Suprapubic skin (tissue), 4 donors: ENCODE measurements at regions not wholly inside any gene's neighbourhood (a gene's known extent, or its start where the extent isn't known, plus 50 kb on each side); places are given as distances from the start of the nearest gene placed in this dataset.

Experiments
- POLR2A ChIP-seq, 2 donors: fragments of 450-650 bp; IDR thresholded peaks; one replicate each; pipeline ENCODE4 v1.6.1; 2017; ENCODE audit warnings: antibody characterized with exemption in 2 of 2, mild to moderate bottlenecking in 2 of 2, moderate library complexity in 2 of 2
- POLR2AphosphoS5 ChIP-seq, 3 donors: sonication (generic); formaldehyde crosslinking; IDR thresholded peaks; one replicate each; pipeline ENCODE4 v1.6.1; 2017; ENCODE audit warnings: antibody characterized with exemption in 3 of 3
- TF ChIP-seq, protein P1 (sequence below), 2 donors: fragments of 200-600 bp in 1 of 2; fragments of 450-650 bp in 1 of 2; sonication (generic) in 1 of 2; IDR thresholded peaks; one replicate each; pipeline ENCODE4 v1.5.1; 2016 to 2019; ENCODE audit warnings: antibody characterized with exemption in 2 of 2, mild to moderate bottlenecking in 1 of 2, moderate library complexity in 1 of 2

DNA sequence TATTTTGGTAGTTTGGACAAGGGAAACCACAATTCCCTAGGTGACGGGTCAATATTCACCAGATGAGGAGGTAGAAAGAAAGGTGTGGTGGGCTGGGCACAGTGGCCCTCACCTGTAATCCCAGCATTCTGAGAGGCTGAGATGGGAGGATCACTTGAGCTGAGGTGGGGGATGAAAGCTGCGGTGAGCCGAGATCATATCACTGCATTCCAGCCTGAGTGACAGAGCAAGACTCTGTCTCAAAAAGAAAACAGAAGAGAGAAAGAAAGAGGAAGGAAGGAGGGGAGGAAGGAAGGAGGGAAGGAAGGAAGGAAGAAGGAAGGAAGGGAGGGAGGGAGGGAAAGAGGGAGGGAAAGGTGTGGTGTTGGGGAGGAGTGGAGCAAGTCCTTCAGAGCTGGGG is 56.1 kb upstream of the RNF7 start:
- TF ChIP-seq, protein P1, sequence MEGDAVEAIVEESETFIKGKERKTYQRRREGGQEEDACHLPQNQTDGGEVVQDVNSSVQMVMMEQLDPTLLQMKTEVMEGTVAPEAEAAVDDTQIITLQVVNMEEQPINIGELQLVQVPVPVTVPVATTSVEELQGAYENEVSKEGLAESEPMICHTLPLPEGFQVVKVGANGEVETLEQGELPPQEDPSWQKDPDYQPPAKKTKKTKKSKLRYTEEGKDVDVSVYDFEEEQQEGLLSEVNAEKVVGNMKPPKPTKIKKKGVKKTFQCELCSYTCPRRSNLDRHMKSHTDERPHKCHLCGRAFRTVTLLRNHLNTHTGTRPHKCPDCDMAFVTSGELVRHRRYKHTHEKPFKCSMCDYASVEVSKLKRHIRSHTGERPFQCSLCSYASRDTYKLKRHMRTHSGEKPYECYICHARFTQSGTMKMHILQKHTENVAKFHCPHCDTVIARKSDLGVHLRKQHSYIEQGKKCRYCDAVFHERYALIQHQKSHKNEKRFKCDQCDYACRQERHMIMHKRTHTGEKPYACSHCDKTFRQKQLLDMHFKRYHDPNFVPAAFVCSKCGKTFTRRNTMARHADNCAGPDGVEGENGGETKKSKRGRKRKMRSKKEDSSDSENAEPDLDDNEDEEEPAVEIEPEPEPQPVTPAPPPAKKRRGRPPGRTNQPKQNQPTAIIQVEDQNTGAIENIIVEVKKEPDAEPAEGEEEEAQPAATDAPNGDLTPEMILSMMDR (IDR thresholded peaks at IDR 0.05), result no peak
- TF ChIP-seq POLR2AphosphoS5 (IDR thresholded peaks at IDR 0.05) (no peak), POLR2A (IDR thresholded peaks at IDR 0.05) (no peak)
